HEK293 (cell line): ENCODE measurements at regions not wholly inside any gene's neighbourhood (a gene's known extent, or its start where the extent isn't known, plus 50 kb on each side); places are given as distances from the start of the nearest gene placed in this dataset.

Experiments
- ATF2 ChIP-seq: fragments of 450-650 bp; formaldehyde crosslinking; IDR thresholded peaks from 2 replicates; pipeline ENCODE4 v1.5.1; 2016; ENCODE audit warnings: missing biosample characterization, missing genetic modification characterization, low read depth
- CTCF ChIP-seq: fragments of 450-650 bp; formaldehyde crosslinking; IDR thresholded peaks from 2 replicates; pipeline ENCODE4 v1.5.1; 2016; ENCODE audit warnings: missing biosample characterization, missing genetic modification characterization
- KLF16 ChIP-seq: fragments of 450-650 bp; formaldehyde crosslinking; IDR thresholded peaks from 2 replicates; pipeline ENCODE4 v1.5.1; 2017; ENCODE audit warnings: missing biosample characterization, missing genetic modification characterization
- PBX3 ChIP-seq: sonication (generic); formaldehyde crosslinking; IDR thresholded peaks from 2 replicates; pipeline ENCODE4 v1.8.1; 2022; ENCODE audit warnings: mild to moderate bottlenecking, moderate library complexity, missing genetic modification reagents
- PRDM10 ChIP-seq: fragments of 450-650 bp; formaldehyde crosslinking; IDR thresholded peaks from 2 replicates; pipeline ENCODE4 v1.5.1; 2016; ENCODE audit warnings: missing biosample characterization, missing genetic modification characterization
- ZBTB49 ChIP-seq: fragments of 450-650 bp; formaldehyde crosslinking; IDR thresholded peaks from 2 replicates; pipeline ENCODE4 v1.5.1; 2016; ENCODE audit warnings: missing biosample characterization, missing genetic modification characterization, low read depth
- ZNF24 ChIP-seq: fragments of 450-650 bp; formaldehyde crosslinking; IDR thresholded peaks from 2 replicates; pipeline ENCODE4 v1.5.1; 2016; ENCODE audit warnings: missing biosample characterization, missing genetic modification characterization
- ZNF335 ChIP-seq: fragments of 450-650 bp; formaldehyde crosslinking; conservative IDR thresholded peaks from 2 replicates; pipeline ENCODE4 v1.5.1; 2016; ENCODE audit warnings: missing biosample characterization, missing genetic modification characterization
- ZNF768 ChIP-seq: fragments of 450-650 bp; formaldehyde crosslinking; IDR thresholded peaks from 2 replicates; pipeline ENCODE4 v1.5.1; 2018; ENCODE audit warnings: missing biosample characterization, mild to moderate bottlenecking, missing genetic modification characterization

GRCh38 chr15:70519004-70519365, 244.4 kb downstream of the UACA start:
- TF ChIP-seq PRDM10 (tag by site-specific recombination) = no peak
- no peak for TF ChIP-seq PBX3 (CRISPR knock-in tag)
- no peak for TF ChIP-seq ZNF335 (tag by site-specific recombination)
- TF ChIP-seq ZNF768 (tag by site-specific recombination) = no peak
- no peak for TF ChIP-seq ATF2 (tag by site-specific recombination)
- TF ChIP-seq CTCF (tag by site-specific recombination) = no peak
- no peak for TF ChIP-seq KLF16 (tag by site-specific recombination)
- no peak for TF ChIP-seq ZNF24 (tag by site-specific recombination)
- no peak for TF ChIP-seq ZBTB49 (tag by site-specific recombination)
